A673 (cell line): ENCODE measurements at regions not wholly inside any gene's neighbourhood (a gene's known extent, or its start where the extent isn't known, plus 50 kb on each side); places are given as distances from the start of the nearest gene placed in this dataset.

Experiments
- EZH2 ChIP-seq: fragments of 200-600 bp; sonication (generic); IDR thresholded peaks from 2 replicates; pipeline ENCODE4 v1.6.1; 2017; ENCODE audit warnings: borderline replicate concordance, low read depth, mild to moderate bottlenecking, mixed read lengths, antibody characterized with exemption, low read length; ENCODE audit not compliant: poor library complexity, severe bottlenecking
- TF ChIP-seq, protein P1 (sequence below): fragments of 300-800, 200-600 bp; sonication (generic); conservative IDR thresholded peaks from 2 replicates; pipeline ENCODE4 v1.5.1; 2017; ENCODE audit warnings: low read depth, mild to moderate bottlenecking, antibody characterized with exemption, low read length, moderate library complexity, mixed read lengths

DNA sequence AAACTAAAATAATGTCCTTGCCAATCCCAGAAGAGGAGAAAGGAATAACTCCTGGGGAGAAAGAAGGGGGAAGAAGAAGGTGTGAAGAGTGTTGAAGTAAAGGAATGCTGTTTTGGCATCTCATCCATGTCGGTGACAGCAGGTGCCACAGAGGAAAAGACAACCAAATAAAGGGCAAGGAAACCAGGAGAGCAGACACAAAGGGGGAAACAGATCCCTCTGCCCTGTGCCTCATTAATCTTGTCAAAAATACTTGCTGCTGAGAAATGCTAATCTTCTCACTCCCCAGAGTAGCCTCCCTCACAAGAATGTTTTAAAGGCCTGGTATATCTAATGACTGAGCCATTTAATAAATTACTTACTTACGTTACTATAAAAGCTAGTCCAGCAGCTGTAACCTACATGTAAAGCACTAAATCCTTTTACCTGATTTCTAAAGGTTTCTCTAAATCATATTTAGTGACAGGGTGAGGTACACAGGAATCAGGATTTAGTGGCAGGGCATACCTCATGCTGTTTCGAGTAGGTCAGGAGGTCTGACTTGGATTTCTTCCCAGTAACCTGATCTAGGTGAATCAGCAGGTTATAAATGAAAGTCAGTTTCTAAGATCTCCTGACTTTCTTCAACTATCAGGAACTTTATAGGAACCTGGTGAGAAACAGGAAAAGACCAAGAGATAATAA, 377.1 kb downstream of the CENPW start:
- TF ChIP-seq, protein P1, sequence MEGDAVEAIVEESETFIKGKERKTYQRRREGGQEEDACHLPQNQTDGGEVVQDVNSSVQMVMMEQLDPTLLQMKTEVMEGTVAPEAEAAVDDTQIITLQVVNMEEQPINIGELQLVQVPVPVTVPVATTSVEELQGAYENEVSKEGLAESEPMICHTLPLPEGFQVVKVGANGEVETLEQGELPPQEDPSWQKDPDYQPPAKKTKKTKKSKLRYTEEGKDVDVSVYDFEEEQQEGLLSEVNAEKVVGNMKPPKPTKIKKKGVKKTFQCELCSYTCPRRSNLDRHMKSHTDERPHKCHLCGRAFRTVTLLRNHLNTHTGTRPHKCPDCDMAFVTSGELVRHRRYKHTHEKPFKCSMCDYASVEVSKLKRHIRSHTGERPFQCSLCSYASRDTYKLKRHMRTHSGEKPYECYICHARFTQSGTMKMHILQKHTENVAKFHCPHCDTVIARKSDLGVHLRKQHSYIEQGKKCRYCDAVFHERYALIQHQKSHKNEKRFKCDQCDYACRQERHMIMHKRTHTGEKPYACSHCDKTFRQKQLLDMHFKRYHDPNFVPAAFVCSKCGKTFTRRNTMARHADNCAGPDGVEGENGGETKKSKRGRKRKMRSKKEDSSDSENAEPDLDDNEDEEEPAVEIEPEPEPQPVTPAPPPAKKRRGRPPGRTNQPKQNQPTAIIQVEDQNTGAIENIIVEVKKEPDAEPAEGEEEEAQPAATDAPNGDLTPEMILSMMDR = no peak
- TF ChIP-seq EZH2 = no peak
